OCI-LY3 (cell line): ENCODE measurements at regions not wholly inside any gene's neighbourhood (a gene's known extent, or its start where the extent isn't known, plus 50 kb on each side); places are given as distances from the start of the nearest gene placed in this dataset.
"Not testable (repeated sequence)": the region's sequence is repeated elsewhere in the genome, so short reads cannot be mapped to it uniquely, and the experiment has no call there.

ENCODE experiments used
- EZH2phosphoT487 ChIP-seq: fragments of 200-600 bp; shearing (Covaris generic); IDR thresholded peaks from 2 replicates; pipeline ENCODE4 v1.6.1; 2018; ENCODE audit warnings: antibody characterized with exemption, mixed run types, low read depth
- TF ChIP-seq, protein P1 (sequence below): fragments of 200-600, 300-600 bp; sonication (generic); IDR thresholded peaks from 2 replicates; pipeline ENCODE4 v1.5.1; 2014; ENCODE audit warnings: antibody characterized with exemption, low read length, low read depth

- TF ChIP-seq, protein P1, sequence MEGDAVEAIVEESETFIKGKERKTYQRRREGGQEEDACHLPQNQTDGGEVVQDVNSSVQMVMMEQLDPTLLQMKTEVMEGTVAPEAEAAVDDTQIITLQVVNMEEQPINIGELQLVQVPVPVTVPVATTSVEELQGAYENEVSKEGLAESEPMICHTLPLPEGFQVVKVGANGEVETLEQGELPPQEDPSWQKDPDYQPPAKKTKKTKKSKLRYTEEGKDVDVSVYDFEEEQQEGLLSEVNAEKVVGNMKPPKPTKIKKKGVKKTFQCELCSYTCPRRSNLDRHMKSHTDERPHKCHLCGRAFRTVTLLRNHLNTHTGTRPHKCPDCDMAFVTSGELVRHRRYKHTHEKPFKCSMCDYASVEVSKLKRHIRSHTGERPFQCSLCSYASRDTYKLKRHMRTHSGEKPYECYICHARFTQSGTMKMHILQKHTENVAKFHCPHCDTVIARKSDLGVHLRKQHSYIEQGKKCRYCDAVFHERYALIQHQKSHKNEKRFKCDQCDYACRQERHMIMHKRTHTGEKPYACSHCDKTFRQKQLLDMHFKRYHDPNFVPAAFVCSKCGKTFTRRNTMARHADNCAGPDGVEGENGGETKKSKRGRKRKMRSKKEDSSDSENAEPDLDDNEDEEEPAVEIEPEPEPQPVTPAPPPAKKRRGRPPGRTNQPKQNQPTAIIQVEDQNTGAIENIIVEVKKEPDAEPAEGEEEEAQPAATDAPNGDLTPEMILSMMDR = not testable (repeated sequence)
- TF ChIP-seq EZH2phosphoT487 = not testable (repeated sequence)
Observed at GRCh38 chr7:32663805-32664211, 168.5 kb downstream of the AVL9 start.
